GM18909 (cell line): ENCODE measurements at regions not wholly inside any gene's neighbourhood (a gene's known extent, or its start where the extent isn't known, plus 50 kb on each side); places are given as distances from the start of the nearest gene placed in this dataset.

ENCODE experiments used
- ATAC-seq: cut with Tn5 transposase; IDR thresholded peaks from one replicate; pipeline ENCODE4 v1.9.1; 2021; ENCODE audit warnings: mild to moderate bottlenecking; ENCODE audit not compliant: unreplicated experiment, poor library complexity

- no peak for ATAC-seq
These were observed 238.0 kb upstream of the LRIG1 start for GRCh38 chr3:66738625-66739365.

DNA sequence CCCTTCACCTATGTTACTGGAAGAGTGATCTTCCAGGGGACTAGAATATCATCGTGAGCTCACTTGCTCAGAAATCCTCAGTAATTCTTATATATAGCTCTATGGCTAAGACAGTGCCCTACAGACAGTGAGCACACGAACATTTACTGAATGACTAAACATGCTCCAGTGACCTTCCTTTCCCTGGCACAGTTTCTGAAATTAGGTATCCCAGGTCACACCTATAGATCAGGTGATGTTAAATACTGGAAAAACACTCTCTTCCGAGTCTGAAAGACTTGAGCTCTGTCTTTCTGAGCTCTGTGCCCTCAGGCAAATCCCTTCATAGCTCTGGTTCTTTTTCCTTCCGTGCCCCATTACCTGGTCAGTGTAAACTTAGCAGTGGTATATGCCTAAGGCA is 239.4 kb upstream of the LRIG1 start:
- ATAC-seq, result no peak

- no peak for ATAC-seq
These were observed 243.7 kb upstream of the LRIG1 start for GRCh38 chr3:66744521-66744920.

DNA sequence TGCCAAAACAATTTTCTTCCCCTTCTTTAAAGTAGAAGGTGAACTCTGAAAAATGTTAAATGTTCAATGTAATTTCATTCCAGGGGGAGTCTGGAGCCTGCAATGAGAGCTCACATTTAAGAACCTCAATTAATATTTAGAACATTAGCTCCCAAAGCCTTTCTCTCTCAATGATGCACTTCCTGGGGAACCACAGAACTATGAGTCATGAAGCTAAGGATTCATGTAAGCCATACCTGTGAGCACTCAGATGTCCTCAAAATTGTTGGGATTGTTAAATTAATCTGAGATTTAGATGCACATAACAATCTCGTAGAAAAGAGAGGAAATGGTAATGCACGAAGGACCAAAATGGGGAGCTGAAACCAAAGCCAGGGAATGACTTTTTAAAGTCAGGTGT is 244.2 kb upstream of the LRIG1 start:
- no peak for ATAC-seq

DNA sequence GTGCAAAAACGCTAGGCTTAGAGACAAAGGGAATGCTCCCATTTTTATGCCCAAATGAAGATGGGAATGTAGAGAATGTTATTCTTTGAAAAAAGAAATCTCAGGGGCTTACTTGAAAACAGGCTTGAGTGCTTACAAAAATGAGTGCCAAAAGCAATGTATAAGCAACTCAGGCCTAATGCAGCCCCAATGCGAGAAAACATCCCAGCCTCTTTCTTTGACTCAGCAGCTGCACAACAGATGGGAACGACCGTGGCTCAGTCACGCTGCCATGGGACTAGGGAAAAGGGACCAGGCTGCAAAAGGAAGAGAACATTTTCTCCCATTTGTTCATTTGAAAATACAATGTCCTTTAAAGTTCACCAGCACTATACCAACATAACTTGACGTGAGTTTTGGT is 246.4 kb upstream of the LRIG1 start:
- ATAC-seq, result no peak

DNA sequence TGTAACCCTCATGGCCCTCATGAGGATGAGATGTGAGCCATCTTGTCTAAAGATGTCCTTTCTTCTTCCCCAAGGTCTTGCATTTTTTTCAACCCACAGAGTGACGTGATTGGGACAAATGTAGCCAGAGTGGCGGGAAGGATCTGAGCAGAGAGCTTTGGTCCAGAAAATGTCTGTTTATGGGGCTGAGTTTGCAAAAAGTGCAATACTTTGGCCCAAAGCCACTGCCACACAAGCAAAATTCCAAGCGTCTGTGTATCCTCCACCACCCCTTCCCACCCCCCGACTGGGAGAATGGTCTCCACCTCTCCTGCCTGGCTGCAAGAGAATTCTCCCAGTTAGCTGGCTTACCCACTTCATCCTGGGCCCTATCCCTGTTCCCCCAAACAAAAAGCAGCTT is 246.9 kb upstream of the LRIG1 start:
- ATAC-seq, result no peak

- no peak for ATAC-seq
These were observed 247.5 kb upstream of the LRIG1 start for GRCh38 chr3:66748175-66748876.

- ATAC-seq, result no peak
These were observed 246.3 kb upstream of the KBTBD8 start for GRCh38 chr3:66751842-66752241.

DNA sequence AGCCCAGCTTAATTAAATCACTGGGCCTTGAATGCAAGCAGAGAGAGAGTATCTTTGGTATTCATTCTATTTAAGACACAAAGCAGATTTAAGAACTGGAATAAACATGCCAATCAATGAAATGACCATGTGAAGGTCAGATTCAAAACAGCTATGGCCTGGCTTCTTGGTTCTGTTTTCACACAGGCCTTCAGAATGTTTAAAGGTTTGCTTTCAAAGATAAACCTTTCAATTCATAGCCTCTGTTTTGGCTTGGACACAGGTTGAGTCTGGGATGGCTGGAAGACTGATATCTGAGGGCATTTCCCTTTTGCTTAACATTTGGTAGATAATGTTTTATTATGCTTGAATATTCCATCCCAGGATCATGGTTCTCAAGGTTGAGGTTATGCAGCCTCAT is 244.4 kb upstream of the KBTBD8 start:
- ATAC-seq, result no peak

DNA sequence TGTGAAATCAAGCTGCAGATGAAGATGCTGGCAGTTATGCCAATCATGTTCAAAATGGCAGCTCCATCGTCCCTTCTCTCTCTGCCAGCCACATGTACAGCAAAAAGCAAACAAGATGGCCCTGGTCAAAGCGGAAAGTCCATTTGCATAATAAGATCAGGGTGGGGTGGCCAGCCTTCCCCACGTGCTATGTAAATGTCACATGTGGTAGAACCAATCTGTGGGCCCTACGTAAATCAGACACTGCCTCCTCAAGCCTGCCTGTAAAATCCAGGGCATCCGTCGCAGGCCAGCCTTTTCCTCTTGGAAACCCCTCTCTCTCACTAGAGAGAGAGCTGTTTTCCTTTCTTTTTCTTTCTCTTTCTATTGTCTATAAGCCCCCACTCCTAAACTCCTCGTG is 243.5 kb upstream of the KBTBD8 start:
- ATAC-seq, result no peak

GRCh38 chr3:66755924-66756323 is 242.2 kb upstream of the KBTBD8 start:
- no peak for ATAC-seq

DNA sequence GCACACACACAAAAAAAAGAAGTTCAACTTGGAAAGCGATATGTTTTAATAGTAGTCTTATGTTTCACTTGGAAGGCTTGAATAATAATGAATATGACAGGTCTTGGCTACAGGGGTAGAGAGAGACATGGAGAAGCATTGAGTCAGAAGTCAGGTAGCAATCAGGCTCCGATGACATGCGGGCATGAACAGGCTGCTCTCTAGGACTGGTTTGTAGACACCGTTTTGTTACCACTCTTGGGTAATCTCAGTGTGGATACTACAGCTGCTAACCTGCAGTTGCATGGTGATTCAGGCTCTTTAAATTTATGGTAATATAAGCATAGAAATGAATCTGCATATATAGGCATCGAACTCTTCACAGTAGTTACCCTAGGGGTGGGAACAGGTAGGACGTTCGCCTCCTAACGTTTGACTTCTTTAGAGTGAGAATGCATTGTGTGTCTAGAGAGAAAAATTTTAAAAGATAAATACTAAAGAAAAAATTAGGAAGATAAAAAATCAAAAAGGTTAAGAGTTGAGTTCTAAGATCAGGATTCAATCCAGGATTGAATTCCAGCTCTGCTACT is 241.6 kb upstream of the KBTBD8 start:
- no peak for ATAC-seq

DNA sequence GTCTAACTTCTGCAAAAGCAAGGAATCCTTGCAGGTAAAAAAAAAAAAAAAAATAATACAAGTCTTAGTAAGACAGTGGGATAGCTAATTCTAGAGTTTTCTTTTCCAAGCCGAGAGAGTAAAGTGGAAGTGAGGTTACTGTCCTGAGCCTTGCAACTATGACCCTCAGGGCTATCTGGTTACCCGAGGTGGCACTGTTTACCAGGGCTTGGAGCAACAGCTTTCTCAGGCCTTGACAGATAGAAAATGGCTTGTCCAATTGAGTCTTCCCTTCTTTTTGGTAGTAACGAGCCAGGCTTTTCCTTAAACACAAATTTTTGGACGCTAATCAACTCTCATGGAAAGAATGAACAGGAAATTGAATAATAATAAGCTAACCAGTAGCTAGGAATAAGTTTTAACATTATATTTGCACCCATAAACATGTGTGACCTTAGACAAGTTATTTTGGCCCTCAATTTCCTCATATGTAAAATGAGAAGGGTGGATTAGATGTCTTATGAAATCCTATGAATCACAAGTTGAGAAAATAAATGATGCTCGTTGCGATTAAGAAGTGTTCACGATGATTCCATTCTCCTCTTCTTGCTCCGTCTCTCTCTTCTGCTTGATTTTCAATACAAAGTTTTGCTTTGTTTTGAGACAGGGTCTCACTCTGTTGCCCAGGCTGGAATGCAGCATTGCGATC is 236.9 kb upstream of the KBTBD8 start:
- ATAC-seq, result no peak

- ATAC-seq, result no peak
These were observed 235.0 kb upstream of the KBTBD8 start for GRCh38 chr3:66762916-66763693.

- ATAC-seq, result no peak
These were observed 220.0 kb upstream of the KBTBD8 start for GRCh38 chr3:66778107-66778506.

- no peak for ATAC-seq
These were observed 219.3 kb upstream of the KBTBD8 start for GRCh38 chr3:66778777-66779176.

DNA sequence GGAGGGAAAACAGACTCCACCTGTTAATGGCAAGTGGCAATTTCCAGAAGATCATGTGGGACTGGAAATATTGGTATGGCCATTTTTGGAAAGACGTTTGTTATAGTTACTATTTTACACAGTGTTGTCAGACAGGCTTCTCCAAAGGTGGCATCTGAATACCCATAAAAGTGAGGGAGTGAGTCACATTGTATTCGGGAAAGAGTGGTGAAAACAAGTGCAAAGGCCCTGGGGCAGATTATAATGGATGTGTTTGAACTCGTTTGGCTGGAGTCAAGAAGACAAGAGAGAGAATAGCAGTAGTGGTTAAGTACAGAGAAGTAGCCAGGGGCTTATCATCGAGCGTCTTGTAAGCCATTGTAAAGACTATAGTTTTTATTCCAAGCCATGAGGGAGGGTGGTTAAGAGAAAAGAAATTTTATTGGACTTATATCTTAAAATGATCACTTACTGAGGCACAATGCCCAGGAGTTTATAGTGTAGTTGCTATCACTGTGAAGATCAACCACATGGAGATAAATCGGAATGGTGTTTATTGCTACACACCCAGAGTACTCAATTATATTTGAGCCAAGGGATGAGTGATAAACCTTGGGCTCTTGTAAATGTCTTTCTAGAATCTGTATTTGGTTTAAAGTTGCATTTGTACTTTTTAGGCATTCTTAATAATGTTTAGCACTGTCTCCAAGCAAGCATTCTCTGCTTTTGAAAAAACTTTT is 212.8 kb upstream of the KBTBD8 start:
- no peak for ATAC-seq

- ATAC-seq, result no peak
These were observed 208.4 kb upstream of the KBTBD8 start for GRCh38 chr3:66789580-66790237.

GRCh38 chr3:66792086-66792485 is 206.0 kb upstream of the KBTBD8 start:
- no peak for ATAC-seq
